ENCODE measurements at regions not wholly inside any gene's neighbourhood (a gene's known extent, or its start where the extent isn't known, plus 50 kb on each side); places are given as distances from the start of the nearest gene placed in this dataset.

GRCh38 chr4:25474690-25475089 lies 97.6 kb downstream of the ANAPC4 start:
- TF ChIP-seq EZH2 (IDR thresholded peaks at IDR 0.05; ENCODE audit: insufficient read depth, low read length), result no peak
- TF ChIP-seq CTCF (IDR thresholded peaks at IDR 0.05; ENCODE audit: insufficient read depth, low read depth, low read length), result no peak

Measured in astrocyte (in vitro differentiated cells and primary cell).